Gastroesophageal sphincter (tissue), 4 donors: ENCODE measurements at regions not wholly inside any gene's neighbourhood (a gene's known extent, or its start where the extent isn't known, plus 50 kb on each side); places are given as distances from the start of the nearest gene placed in this dataset.
A peak's percentile ranks its signal among the peaks of the same experiment; 100 is the strongest.

Source experiments
- ATAC-seq: fragments of 150-250 bp; one replicate; pipeline ENCODE4 v1.9.1; 2016; ENCODE audit warnings: mild to moderate bottlenecking, moderate library complexity
- H3K27ac ChIP-seq, 4 donors: fragments of 200-600 bp; sonication (generic) in 3 of 4; 1 replicate in 3 of 4; 2 replicates in 1 of 4; pipeline ENCODE4 v1.5.1; 2016 to 2019
- H3K27me3 ChIP-seq: fragments of 200-600 bp; sonication (generic); one replicate; pipeline ENCODE4 v1.5.1; 2019
- H3K36me3 ChIP-seq, 2 donors: fragments of 200-600 bp; sonication (generic); one replicate each; pipeline ENCODE4 v1.5.1; 2019; ENCODE audit warnings: control low read depth in 1 of 2
- H3K4me1 ChIP-seq, 3 donors: fragments of 200-600 bp; sonication (generic); 1 replicate in 2 of 3; 2 replicates in 1 of 3; pipeline ENCODE4 v1.5.1; 2016 to 2019; ENCODE audit warnings: control low read depth in 2 of 3
- H3K4me3 ChIP-seq, 2 donors: fragments of 200-600 bp; sonication (generic); one replicate each; pipeline ENCODE4 v1.5.1; 2019; ENCODE audit warnings: mild to moderate bottlenecking in 1 of 2, moderate library complexity in 1 of 2
- H3K9me3 ChIP-seq, 3 donors: fragments of 200-600 bp; sonication (generic); one replicate each; pipeline ENCODE4 v1.5.1; 2017 to 2019; ENCODE audit warnings: control low read depth in 2 of 3
- EP300 ChIP-seq: sonication (generic); formaldehyde crosslinking; IDR thresholded peaks from one replicate; pipeline ENCODE4 v1.6.1; 2017; ENCODE audit warnings: antibody characterized with exemption, mild to moderate bottlenecking
- POLR2A ChIP-seq, 2 donors: fragments of 450-650 bp; IDR thresholded peaks; one replicate each; pipeline ENCODE4 v1.6.1; 2017; ENCODE audit warnings: antibody characterized with exemption in 2 of 2, mild to moderate bottlenecking in 2 of 2, moderate library complexity in 1 of 2
- POLR2AphosphoS5 ChIP-seq: sonication (generic); formaldehyde crosslinking; IDR thresholded peaks from one replicate; pipeline ENCODE4 v1.6.1; 2017; ENCODE audit warnings: antibody characterized with exemption
- WGBS, 2 donors: methylation state at CpG; one replicate each; pipeline ENCODE4 v1.1.5; 2018; ENCODE audit warnings: low coverage in 1 of 2; 5-methylcytosine and 5-hydroxymethylcytosine counted together
- TF ChIP-seq, protein P1 (sequence below), 4 experiments: fragments of 200-600 bp in 2 of 4; fragments of 450-650 bp in 2 of 4; sonication (generic) in 1 of 4; IDR thresholded peaks; one replicate each; pipeline ENCODE4 v1.5.1; 2017 to 2019; ENCODE audit warnings: antibody characterized with exemption in 4 of 4, mild to moderate bottlenecking in 2 of 4, moderate library complexity in 2 of 4

DNA sequence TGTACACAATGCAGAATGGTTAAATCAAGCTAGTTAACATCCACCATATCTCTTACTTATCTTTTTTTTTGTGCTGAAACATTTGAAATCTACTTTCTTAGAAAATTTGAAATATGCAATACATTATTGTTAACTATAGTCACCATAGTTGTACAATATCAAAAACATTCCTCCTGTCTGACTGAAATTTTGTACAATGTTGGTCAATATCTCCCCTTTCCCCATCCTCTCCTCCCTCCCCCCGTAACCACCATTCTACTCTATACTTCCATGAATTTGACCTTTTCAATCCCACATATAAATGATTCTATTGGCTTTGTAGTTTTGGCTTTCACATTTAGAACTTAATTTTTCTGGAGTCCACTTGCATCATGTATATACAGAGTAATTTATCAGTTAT, 63.5 kb upstream of the DCD start:
- Histone ChIP-seq H3K27ac (no peak overlapping the region), H3K4me1 (no peaks in the 10 kb centered on the region), H3K4me3 (no peak overlapping the region), H3K9me3 (no peaks in the 10 kb centered on the region), H3K27me3 (peaks cover 12% of the 10 kb centered on the region), H3K36me3 (no peaks in the 10 kb centered on the region)
- TF ChIP-seq EP300 (no peak), POLR2AphosphoS5 (no peak), POLR2A (IDR thresholded peaks at IDR 0.05) (no peak)
- TF ChIP-seq, protein P1, sequence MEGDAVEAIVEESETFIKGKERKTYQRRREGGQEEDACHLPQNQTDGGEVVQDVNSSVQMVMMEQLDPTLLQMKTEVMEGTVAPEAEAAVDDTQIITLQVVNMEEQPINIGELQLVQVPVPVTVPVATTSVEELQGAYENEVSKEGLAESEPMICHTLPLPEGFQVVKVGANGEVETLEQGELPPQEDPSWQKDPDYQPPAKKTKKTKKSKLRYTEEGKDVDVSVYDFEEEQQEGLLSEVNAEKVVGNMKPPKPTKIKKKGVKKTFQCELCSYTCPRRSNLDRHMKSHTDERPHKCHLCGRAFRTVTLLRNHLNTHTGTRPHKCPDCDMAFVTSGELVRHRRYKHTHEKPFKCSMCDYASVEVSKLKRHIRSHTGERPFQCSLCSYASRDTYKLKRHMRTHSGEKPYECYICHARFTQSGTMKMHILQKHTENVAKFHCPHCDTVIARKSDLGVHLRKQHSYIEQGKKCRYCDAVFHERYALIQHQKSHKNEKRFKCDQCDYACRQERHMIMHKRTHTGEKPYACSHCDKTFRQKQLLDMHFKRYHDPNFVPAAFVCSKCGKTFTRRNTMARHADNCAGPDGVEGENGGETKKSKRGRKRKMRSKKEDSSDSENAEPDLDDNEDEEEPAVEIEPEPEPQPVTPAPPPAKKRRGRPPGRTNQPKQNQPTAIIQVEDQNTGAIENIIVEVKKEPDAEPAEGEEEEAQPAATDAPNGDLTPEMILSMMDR (IDR thresholded peaks at IDR 0.05), result no peak
- 67 to 86% methylated on average over 1 of the region's 1 CpG for WGBS, 2 donors
- ATAC-seq, result no peak

DNA sequence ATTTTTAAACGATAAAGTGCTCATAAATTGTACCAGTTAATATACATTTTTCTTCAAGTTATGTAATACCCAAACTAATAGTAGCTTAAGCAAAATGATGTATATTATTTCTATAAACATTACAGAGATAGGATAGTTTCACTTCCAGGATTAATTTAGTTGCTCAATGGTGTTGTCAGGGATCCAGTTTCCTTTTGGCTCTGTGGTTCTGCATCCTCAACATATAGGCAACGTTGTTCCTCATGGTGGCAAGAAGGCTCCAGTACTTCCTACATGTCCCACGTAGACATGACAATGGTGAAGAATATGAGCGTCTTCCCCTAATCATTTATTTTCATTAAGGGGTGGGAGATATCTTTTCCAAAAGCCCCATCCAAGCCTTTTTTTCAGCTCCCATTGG, 60.7 kb upstream of the DCD start:
- 79 to 85% methylated on average over 2 to 4 of the region's 4 CpGs for WGBS, 2 donors
- no peak overlapping the region for H3K4me3 ChIP-seq
- H3K4me1 ChIP-seq, result no peaks in the 10 kb centered on the region
- TF ChIP-seq, protein P1 (IDR thresholded peaks at IDR 0.05), result no peak
- TF ChIP-seq EP300 (no peak), POLR2A (IDR thresholded peaks at IDR 0.05) (no peak), POLR2AphosphoS5 (no peak)
- no peak for ATAC-seq
- H3K9me3 ChIP-seq, result no peaks in the 10 kb centered on the region
- peaks cover 3% of the 10 kb centered on the region for H3K27me3 ChIP-seq
- no peaks in the 10 kb centered on the region for H3K36me3 ChIP-seq
- no peak overlapping the region for H3K27ac ChIP-seq

DNA sequence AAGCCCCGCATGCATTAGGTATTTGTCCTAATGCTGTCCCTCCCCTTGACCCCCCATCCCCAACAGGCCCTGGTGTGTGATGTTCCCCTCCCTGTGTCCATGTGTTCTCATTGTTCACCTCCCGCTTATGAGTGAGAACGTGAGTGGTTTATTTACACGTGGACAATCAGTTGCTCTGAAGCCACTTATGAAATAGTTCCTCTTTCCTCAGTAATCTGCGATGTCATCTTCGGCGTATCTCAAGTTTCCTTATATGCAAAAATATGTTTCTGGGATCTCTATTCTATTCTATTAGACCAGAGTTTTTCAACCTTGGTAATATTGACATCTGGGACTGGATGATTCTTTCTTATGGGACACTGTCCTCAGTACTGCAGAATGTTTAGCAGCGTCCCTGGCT, 56.0 kb upstream of the DCD start:
- Histone ChIP-seq H3K9me3 (no peaks in the 10 kb centered on the region), H3K27me3 (no peaks in the 10 kb centered on the region), H3K27ac (no peak overlapping the region), H3K4me1 (no peaks in the 10 kb centered on the region), H3K4me3 (no peak overlapping the region), H3K36me3 (no peaks in the 10 kb centered on the region)
- 56 to 74% methylated on average over 7 to 8 of the region's 8 CpGs for WGBS, 2 donors
- TF ChIP-seq EP300 (no peak), POLR2AphosphoS5 (no peak), POLR2A (IDR thresholded peaks at IDR 0.05) (no peak)
- TF ChIP-seq, protein P1 (IDR thresholded peaks at IDR 0.05), result no peak
- ATAC-seq, result no peak

DNA sequence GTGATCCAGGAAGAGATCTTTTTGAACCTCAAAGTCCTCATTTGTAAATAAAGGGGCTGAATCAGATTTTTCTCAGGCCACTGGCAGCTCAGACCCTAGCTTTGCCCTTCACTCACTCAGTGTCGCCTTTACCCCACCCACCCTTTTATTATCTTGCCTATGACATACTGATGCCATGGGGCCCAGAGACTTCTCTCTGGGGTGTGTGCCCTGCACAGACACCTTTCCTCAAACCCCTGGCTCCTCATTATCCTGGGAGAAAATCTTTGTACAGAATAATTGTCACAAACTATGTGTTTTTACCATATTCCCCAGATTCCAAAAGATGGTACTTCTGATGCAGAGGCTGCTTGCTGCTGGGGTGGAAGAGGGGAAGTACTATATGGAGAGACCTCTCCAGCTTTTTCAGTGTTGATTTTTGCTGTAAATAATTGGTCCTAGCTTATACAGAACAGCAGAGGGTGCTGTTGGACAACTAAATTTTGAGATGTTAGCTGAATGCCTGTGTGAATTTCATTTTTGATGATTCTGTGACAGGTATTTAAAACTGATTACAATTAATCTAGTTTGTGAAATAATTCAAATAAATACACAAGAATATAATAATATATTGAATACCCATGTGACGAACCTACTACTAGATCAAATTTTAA, 53.9 kb upstream of the DCD start:
- H3K4me1 ChIP-seq, result no peaks in the 10 kb centered on the region
- TF ChIP-seq EP300, result no peak
- TF ChIP-seq, protein P1 (IDR thresholded peaks at IDR 0.05), result peak; percentile 12 to 54 (median 47)
- H3K27me3 ChIP-seq, result no peaks in the 10 kb centered on the region
- no peak overlapping the region for H3K27ac ChIP-seq
- H3K9me3 ChIP-seq, result no peaks in the 10 kb centered on the region
- 10 to 36% methylated on average over 1 to 2 of the region's 2 CpGs for WGBS, 2 donors
- H3K4me3 ChIP-seq, result no peak overlapping the region
- no peak for ATAC-seq
- H3K36me3 ChIP-seq, result no peaks in the 10 kb centered on the region

DNA sequence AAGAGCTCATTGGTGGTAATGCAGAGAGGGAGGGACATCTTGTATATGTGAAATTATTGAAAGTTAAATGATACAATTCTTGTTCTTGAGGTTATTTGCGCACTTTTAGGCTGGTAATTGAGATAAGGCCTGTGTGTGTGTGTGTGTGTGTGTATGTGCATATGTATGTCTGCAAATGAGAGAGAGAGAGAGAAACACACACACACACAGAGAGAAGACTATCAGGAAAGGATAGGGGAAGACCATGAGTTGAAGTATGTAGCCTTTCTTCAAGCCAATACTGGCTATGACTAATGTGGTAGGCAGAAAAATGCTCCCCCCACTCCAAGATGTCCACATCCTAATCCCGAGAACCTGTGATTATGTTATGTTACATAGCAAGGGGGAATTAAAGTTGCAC, 52.7 kb upstream of the DCD start:
- H3K36me3 ChIP-seq, result no peaks in the 10 kb centered on the region
- H3K27ac ChIP-seq, result no peak overlapping the region
- TF ChIP-seq POLR2AphosphoS5 (no peak), EP300 (no peak), POLR2A (IDR thresholded peaks at IDR 0.05) (no peak)
- TF ChIP-seq, protein P1 (IDR thresholded peaks at IDR 0.05), result no peak
- no peaks in the 10 kb centered on the region for H3K9me3 ChIP-seq
- H3K27me3 ChIP-seq, result no peaks in the 10 kb centered on the region
- ATAC-seq, result no peak
- WGBS, 2 donors, result 63 to 83% methylated on average over 1 to 2 of the region's 2 CpGs
- H3K4me1 ChIP-seq, result no peaks in the 10 kb centered on the region
- no peak overlapping the region for H3K4me3 ChIP-seq
